Effector memory CD8-positive, alpha-beta T cell (primary cell): ENCODE measurements at regions not wholly inside any gene's neighbourhood (a gene's known extent, or its start where the extent isn't known, plus 50 kb on each side); places are given as distances from the start of the nearest gene placed in this dataset.

Experiments
- ATAC-seq: fragments of 150-1000 bp; cut with Tn5 transposase; replicated peaks from 2 replicates; pipeline ENCODE4 v1.10.0; 2021; ENCODE audit warnings: mild to moderate bottlenecking, moderate library complexity
- DNase-seq, 3 experiments: peaks; one replicate each; pipeline ENCODE4 v3.0.0; 2021
- H3K27ac Mint-ChIP-seq, 2 donors: one replicate each; pipeline ENCODE4 v1.8.0; 2022; ENCODE audit warnings: mild to moderate bottlenecking in 2 of 2, mixed read lengths in 2 of 2, moderate library complexity in 2 of 2
- H3K27me3 Mint-ChIP-seq, 2 donors: one replicate each; pipeline ENCODE4 v1.8.0; 2022; ENCODE audit warnings: mixed read lengths in 2 of 2
- H3K36me3 Mint-ChIP-seq: one replicate; pipeline ENCODE4 v1.8.0; 2022; ENCODE audit warnings: mild to moderate bottlenecking, moderate library complexity, mixed read lengths; ENCODE audit not compliant: insufficient read depth
- H3K4me1 Mint-ChIP-seq, 2 donors: one replicate each; pipeline ENCODE4 v1.8.0; 2022; ENCODE audit warnings: low read depth in 2 of 2, mixed read lengths in 2 of 2
- H3K4me3 Mint-ChIP-seq, 2 donors: one replicate each; pipeline ENCODE4 v1.8.0; 2022; ENCODE audit warnings: mild to moderate bottlenecking in 2 of 2, mixed read lengths in 2 of 2, moderate library complexity in 2 of 2
- H3K9me3 Mint-ChIP-seq, 2 donors: one replicate each; pipeline ENCODE4 v1.8.0; 2022; ENCODE audit warnings: mixed read lengths in 2 of 2

DNA sequence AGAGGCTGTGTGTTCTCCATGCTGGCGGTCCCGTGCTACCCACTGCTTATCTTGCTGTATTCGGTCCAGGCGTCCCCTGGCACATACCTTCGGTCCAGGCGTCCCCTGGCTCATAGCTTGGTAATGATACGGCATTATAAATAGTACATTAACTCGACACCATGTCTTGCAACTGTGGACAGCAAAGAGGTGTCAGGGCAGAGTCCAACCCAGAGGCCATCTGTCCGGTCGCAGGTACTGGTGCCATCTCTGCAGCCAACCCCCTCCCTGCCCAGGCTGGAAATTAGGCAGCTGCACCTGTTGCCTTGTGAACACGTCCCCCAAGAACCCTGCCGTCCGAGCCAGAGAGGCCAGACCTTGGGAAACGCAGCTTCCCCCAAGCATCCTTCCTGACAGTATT, 634.3 kb downstream of the BRD1 start:
- no peak overlapping the region for H3K4me3 Mint-ChIP-seq
- no peaks in the 10 kb centered on the region for H3K4me1 Mint-ChIP-seq
- no peak overlapping the region for H3K27ac Mint-ChIP-seq
- peaks cover 15 to 74% of the 10 kb centered on the region in 2 donors for H3K27me3 Mint-ChIP-seq
- no peaks in the 10 kb centered on the region for H3K9me3 Mint-ChIP-seq
- peaks cover 3% of the 10 kb centered on the region for H3K36me3 Mint-ChIP-seq
- DNase-seq (no peak), ATAC-seq (no peak)

DNA sequence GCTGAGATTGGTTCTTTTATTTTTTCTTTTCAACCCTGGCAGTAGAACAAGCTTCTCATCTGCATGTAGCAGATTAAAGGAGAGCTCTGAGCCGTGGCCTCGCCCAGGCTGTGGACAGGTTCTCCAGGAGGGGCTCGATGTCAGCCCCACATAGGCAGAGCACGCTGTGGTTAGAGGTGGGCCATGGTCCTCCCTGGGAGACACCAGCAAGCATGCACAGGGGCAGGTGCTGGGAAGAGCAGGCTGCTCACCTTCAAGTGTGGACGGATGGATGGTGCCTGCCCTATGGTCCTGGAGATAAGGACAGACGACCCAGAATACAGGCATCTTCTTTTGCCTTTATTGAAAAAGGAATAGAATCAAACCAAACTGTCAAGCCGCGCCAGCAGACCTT, 634.8 kb downstream of the BRD1 start:
- ATAC-seq (no peak), DNase-seq (no peak)
- no peak overlapping the region for H3K27ac Mint-ChIP-seq
- peaks cover 0 to 2% of the 10 kb centered on the region in 2 donors for H3K9me3 Mint-ChIP-seq
- peaks cover 3% of the 10 kb centered on the region for H3K36me3 Mint-ChIP-seq
- no peaks in the 10 kb centered on the region for H3K4me1 Mint-ChIP-seq
- peaks cover 20 to 74% of the 10 kb centered on the region in 2 donors for H3K27me3 Mint-ChIP-seq
- H3K4me3 Mint-ChIP-seq = no peak overlapping the region

DNA sequence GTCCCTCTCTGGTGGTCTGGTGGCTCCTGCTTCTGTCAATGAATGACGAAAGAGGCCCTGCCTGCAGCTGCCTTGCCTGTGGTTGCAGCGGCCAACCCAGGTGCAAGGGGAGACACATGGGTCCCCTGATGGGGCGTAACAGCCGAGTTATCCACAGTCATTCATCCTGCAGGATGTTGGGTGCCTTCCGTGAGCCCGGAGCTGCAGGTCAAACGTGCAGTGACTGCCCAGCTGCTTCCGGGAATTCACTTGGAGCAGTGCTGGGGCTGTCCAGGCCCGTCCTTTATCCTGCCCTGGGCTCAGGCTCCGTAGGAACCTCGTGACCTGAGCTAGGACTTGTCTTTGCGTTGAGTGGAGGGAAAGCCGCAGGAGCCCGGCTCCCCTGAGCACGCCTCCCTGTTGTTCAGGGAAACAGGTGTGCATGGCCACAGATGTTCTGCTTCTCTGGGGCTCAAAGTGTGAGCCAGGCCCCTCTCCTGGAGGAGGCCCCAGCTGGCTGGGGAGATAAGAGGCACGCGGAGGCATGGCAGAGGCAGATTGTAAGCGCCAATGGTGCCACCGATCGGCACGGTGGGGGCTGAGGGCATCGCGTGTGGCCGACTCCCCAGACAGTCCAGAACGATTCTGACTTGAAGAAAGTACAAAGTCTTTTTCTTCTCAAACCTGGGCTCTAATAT, 635.4 kb downstream of the BRD1 start:
- Mint-ChIP-seq H3K4me3 (no peak overlapping the region), H3K9me3 (peaks cover 0 to 2% of the 10 kb centered on the region in 2 donors), H3K36me3 (peaks cover 3% of the 10 kb centered on the region), H3K27ac (no peak overlapping the region), H3K27me3 (peaks cover 25 to 74% of the 10 kb centered on the region in 2 donors), H3K4me1 (no peaks in the 10 kb centered on the region)
- DNase-seq = no peak
- no peak for ATAC-seq

DNA sequence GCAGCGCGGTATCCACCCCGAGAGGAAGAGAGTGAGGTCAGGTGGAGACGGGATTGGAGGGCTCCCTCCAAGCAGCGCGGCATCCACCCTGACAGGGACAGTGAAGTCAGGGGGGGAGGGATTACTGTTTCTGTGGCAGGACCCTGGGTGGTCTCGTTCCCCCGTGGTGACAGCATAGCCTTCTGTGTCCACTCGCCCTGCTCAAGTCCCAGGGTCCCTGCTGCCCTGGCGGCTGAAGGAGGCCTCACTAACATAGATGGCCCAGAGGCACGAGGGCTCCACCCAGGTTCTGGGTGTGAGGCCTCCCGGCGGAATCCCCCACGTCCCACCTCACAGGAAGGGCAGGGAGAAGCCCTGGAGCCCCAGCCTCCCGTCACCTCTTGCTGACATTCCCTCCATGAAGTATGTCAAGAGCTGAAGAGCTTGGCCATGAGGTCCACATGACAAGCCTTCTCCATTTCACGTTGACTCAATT, 636.1 kb downstream of the BRD1 start:
- no peak for ATAC-seq
- Mint-ChIP-seq H3K27me3 (peaks cover 32 to 81% of the 10 kb centered on the region in 2 donors), H3K27ac (no peak overlapping the region), H3K4me1 (no peaks in the 10 kb centered on the region), H3K36me3 (peaks cover 3% of the 10 kb centered on the region), H3K9me3 (peaks cover 0 to 2% of the 10 kb centered on the region in 2 donors), H3K4me3 (no peak overlapping the region)
- no peak for DNase-seq

DNA sequence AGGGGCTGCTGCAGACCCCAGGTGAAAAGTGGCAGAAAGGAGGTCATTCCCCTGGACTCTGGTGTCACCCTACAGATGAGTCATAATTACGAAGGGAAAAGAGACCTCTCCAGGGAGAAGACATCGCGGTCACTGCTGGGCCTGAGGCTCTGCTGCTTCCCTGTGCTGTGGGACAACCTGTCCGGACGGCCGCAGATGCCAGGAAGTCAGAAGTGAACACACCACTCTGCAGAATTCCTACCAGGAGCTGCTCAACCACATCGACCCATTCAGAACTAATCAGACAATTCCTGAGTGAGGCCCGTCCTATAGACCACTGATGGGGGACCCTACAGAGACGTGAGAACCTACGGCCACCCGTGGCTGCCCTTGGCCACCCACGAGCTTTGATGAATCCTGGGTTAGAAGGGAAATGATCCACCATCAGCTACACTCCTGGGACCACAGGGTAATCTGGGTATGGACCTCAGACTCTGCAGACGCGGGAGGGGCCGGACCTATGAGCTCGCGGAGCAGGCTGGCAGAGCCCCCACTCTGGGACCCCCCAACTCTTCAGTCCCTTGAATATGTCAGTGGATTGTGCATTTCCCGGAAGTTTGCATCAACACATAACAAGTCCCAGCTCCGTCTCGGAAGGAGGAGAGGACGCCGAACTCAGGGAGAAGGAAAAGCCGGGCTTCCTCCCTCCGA, 636.7 kb downstream of the BRD1 start:
- no peaks in the 10 kb centered on the region for H3K4me1 Mint-ChIP-seq
- no peak overlapping the region for H3K4me3 Mint-ChIP-seq
- no peak for ATAC-seq
- H3K27ac Mint-ChIP-seq = no peak overlapping the region
- H3K27me3 Mint-ChIP-seq = peaks cover 34 to 83% of the 10 kb centered on the region in 2 donors
- no peaks in the 10 kb centered on the region for H3K36me3 Mint-ChIP-seq
- H3K9me3 Mint-ChIP-seq = peaks cover 0 to 2% of the 10 kb centered on the region in 2 donors
- no peak for DNase-seq

DNA sequence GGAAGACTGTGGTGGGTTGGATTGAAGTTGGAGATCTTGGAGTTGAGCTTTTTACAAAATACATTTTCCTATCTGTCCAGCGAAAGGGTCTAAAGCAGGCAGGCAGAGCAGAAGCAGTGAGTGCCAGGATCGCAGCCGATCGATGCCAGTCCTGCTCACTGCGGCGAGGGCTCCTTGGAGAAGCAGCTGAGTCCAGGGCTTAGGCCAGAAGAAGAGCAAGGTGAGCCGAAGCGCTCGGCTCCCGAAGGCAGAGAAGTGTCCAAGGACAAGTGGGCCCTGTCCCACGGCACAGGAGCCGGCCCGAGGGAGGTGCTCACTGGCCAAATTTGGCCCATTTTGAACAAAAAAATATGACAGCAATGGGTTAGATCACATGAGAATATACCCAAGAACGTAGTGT, 637.8 kb downstream of the BRD1 start:
- Mint-ChIP-seq H3K27me3 (peaks cover 42 to 84% of the 10 kb centered on the region in 2 donors), H3K4me1 (no peaks in the 10 kb centered on the region), H3K27ac (no peak overlapping the region), H3K36me3 (no peaks in the 10 kb centered on the region), H3K4me3 (no peak overlapping the region), H3K9me3 (peaks cover 0 to 2% of the 10 kb centered on the region in 2 donors)
- no peak for ATAC-seq
- no peak for DNase-seq

DNA sequence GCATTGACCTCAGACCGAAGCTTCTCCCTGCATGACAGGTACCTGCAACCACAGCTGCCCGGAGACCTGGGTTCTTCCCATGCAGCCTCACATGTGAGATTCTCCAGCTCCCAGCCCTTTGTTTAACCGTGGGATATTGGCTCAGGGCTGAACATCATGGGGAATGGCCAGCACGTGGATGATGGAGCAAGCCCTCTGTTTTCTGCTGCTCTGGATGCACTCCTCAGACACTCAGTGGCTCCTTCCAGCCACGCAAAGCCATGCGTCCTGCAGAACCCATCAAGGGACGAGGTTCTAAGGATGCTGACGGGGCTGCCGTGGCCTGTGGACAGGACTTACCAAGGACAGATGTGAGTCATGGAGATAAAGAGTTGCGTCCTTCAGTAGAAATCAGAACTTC, 639.1 kb downstream of the BRD1 start:
- ATAC-seq (no peak), DNase-seq (no peak)
- no peaks in the 10 kb centered on the region for H3K36me3 Mint-ChIP-seq
- peaks cover 0 to 2% of the 10 kb centered on the region in 2 donors for H3K9me3 Mint-ChIP-seq
- H3K27me3 Mint-ChIP-seq = peaks cover 42 to 88% of the 10 kb centered on the region in 2 donors
- H3K4me3 Mint-ChIP-seq = no peak overlapping the region
- no peak overlapping the region for H3K27ac Mint-ChIP-seq
- no peaks in the 10 kb centered on the region for H3K4me1 Mint-ChIP-seq

DNA sequence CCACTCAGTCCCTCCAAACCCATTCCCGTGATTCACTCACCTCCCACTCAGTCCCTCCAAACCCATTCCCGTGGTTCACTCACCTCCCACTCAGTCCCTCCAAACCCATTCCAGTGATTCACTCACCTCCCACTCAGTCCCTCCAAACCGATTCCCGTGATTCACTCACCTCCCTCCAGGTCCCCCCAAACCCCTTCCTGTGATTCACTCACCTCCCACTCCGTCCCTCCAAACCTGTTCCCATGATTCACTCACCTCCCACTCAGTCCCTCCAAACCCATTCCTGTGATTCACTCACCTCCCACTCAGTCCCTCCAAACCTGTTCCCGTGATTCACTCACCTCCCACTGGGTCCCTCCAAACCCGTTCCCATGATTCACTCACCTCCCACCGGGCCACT, 639.6 kb downstream of the BRD1 start:
- no peak overlapping the region for H3K27ac Mint-ChIP-seq
- H3K4me1 Mint-ChIP-seq = no peaks in the 10 kb centered on the region
- H3K4me3 Mint-ChIP-seq = no peak overlapping the region
- ATAC-seq = no peak
- peaks cover 43 to 92% of the 10 kb centered on the region in 2 donors for H3K27me3 Mint-ChIP-seq
- no peak for DNase-seq
- H3K36me3 Mint-ChIP-seq = no peaks in the 10 kb centered on the region
- H3K9me3 Mint-ChIP-seq = peaks cover 0 to 2% of the 10 kb centered on the region in 2 donors

DNA sequence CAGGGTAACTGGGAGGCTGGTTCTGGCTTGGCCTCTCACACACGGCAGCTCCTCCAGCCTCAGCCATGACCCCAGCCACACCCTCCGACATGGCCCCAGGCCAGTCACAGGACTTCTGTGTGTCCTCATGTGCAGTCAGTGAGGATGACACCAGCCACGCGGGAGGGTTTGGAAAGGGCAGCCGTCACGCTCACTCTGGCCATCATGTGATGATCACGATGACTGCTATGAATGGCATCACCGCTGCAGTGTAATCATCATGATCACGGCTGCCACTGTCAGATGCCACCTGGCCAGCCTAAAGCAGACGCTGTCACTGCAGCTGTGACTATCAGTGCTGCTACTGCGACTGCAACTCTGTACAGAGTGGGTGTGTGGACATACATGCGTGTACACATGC, 640.9 kb downstream of the BRD1 start:
- no peak overlapping the region for H3K27ac Mint-ChIP-seq
- H3K9me3 Mint-ChIP-seq = peaks cover 0 to 2% of the 10 kb centered on the region in 2 donors
- H3K4me1 Mint-ChIP-seq = no peaks in the 10 kb centered on the region
- ATAC-seq (no peak), DNase-seq (no peak)
- H3K4me3 Mint-ChIP-seq = no peak overlapping the region
- no peaks in the 10 kb centered on the region for H3K36me3 Mint-ChIP-seq
- peaks cover 51 to 89% of the 10 kb centered on the region in 2 donors for H3K27me3 Mint-ChIP-seq

DNA sequence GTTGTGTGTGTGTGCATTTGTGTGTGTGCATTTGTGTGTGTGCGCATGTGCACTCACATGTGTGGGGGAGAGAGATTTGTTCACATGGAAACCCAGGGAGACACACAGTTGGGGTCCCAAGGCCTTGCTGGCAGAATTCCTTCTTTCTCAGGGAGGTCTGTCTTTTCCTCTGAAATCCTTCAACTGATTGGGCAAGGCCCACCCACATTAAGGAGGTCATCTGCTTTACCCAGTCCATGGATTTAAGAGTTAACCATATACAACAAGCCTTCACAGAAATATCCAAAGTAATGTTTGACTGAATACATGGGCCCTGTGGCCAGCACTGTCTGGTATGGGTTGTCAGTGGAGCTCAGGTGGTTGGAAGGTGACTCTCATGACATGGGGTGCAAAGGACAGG, 641.4 kb downstream of the BRD1 start:
- Mint-ChIP-seq H3K4me3 (no peak overlapping the region), H3K9me3 (peaks cover 0 to 2% of the 10 kb centered on the region in 2 donors), H3K4me1 (no peaks in the 10 kb centered on the region), H3K27me3 (peaks cover 51 to 85% of the 10 kb centered on the region in 2 donors), H3K36me3 (no peaks in the 10 kb centered on the region), H3K27ac (no peak overlapping the region)
- DNase-seq (no peak), ATAC-seq (no peak)

DNA sequence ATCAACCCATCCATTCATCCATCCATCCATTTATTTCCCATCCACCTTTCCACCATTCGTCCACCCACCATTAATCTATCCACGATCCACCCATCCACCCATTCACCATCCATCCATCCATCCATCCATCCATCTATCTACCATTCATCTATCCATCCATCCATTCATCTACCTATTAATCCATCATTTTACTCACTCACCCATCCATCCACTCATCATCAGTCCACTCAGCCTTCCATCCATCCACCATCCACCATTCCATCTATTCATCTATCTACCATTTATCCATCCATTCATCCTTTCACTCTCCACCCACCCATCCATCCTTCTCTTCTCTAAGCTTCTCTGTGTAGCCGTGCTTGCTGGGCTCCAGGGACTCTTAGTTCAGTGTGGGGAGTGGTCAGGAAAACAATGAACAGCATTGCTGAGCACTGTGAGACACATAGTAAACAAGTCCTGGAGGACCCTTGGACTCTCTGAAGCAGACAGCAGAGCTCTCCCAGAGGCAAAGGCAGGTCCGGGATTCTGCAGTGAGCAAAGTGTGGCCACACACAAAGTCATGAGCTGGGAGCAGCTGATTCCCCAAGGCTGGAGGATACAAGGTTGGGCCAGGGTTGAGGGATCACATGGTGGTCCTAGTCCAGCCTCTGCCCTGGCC, 642.2 kb downstream of the BRD1 start:
- no peak for DNase-seq
- Mint-ChIP-seq H3K27me3 (peaks cover 53 to 82% of the 10 kb centered on the region in 2 donors), H3K4me1 (peaks cover 0 to 1% of the 10 kb centered on the region in 2 donors), H3K9me3 (peaks cover 0 to 2% of the 10 kb centered on the region in 2 donors), H3K4me3 (no peak overlapping the region), H3K27ac (no peak overlapping the region), H3K36me3 (no peaks in the 10 kb centered on the region)
- ATAC-seq = no peak

DNA sequence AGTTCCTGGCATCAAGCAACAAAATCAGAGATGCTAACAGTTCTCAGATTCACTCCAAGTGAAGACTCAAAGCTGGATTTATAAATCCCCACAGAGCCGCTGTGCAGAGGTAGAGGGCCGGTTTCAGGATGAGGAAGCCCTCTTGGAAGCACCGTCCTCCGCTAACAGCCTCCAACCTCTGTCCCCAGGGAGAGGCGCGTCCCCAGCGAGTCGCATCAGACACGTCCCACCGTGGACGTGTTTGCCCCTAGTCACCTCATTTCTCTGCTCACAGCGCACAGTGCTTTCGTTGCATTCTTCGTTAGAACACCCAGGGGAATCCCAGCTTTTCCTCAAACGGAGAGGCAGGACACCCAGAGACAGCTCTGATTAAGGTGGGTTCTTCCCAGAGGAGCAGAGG, 642.9 kb downstream of the BRD1 start:
- Mint-ChIP-seq H3K4me1 (peaks cover 0 to 1% of the 10 kb centered on the region in 2 donors), H3K27ac (no peak overlapping the region), H3K9me3 (peaks cover 0 to 2% of the 10 kb centered on the region in 2 donors), H3K36me3 (no peaks in the 10 kb centered on the region), H3K4me3 (no peak overlapping the region), H3K27me3 (peaks cover 47 to 79% of the 10 kb centered on the region in 2 donors)
- DNase-seq (no peak), ATAC-seq (no peak)

DNA sequence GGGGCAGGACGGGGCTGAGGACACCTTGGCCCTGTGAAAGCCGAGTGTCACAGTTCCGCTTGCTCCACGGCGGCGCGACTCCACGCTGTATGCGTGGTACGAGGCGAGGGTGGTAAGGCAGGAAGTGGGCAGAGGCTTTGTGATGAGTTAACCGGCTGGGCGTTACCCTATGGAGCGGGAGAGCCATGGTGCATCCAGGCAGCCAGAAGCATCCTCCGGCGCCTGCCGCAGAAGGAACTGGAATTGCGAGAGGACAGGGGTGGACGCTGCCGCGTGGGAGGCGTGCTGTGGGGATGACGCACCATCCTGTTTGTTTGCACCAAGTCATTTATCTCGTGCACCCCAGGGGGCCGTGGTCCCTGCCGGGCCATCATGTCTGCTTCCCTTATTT, 643.9 kb downstream of the BRD1 start:
- Mint-ChIP-seq H3K9me3 (peaks cover 0 to 2% of the 10 kb centered on the region in 2 donors), H3K27ac (no peak overlapping the region), H3K4me1 (peaks cover 0 to 1% of the 10 kb centered on the region in 2 donors), H3K36me3 (no peaks in the 10 kb centered on the region), H3K4me3 (no peak overlapping the region), H3K27me3 (peaks cover 45 to 70% of the 10 kb centered on the region in 2 donors)
- DNase-seq (no peak), ATAC-seq (no peak)
